Fibroblast of villous mesenchyme (primary cell): ENCODE measurements at regions not wholly inside any gene's neighbourhood (a gene's known extent, or its start where the extent isn't known, plus 50 kb on each side); places are given as distances from the start of the nearest gene placed in this dataset.

Source experiments
- DNase-seq: peaks from one replicate; pipeline ENCODE4 v3.0.0-alpha.2; 2010; ENCODE audit warnings: low read depth
- H3K4me3 ChIP-seq: 2 replicates; pipeline ENCODE4 v1.5.1; 2011; ENCODE audit warnings: low read depth, mild to moderate bottlenecking, low read length
- TF ChIP-seq, protein P1 (sequence below): IDR thresholded peaks from 2 replicates; pipeline ENCODE4 v1.5.1; 2012; ENCODE audit warnings: low read depth, mild to moderate bottlenecking, low read length; ENCODE audit not compliant: insufficient read depth

DNA sequence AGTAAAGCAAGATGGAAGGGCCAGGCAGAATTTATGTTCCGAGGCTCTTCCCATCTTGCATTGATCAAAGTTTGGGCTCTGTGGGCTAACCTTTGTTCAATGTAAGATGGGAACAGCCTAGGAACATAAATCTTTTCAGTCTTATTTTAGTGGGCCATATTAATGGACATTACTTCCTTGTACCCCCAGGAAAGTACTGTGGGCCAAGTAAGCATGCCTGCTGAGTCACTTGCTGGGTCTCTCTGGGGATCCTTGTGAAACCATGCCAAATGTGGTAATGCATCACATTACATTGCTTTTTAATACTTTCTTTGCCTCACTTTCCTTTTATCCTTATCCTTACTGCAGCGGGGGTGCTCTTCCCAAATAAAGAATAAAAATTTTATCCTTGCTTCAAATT is 349.5 kb upstream of the POU1F1 start:
- H3K4me3 ChIP-seq: no peak overlapping the region
- no peak for DNase-seq
- TF ChIP-seq, protein P1, sequence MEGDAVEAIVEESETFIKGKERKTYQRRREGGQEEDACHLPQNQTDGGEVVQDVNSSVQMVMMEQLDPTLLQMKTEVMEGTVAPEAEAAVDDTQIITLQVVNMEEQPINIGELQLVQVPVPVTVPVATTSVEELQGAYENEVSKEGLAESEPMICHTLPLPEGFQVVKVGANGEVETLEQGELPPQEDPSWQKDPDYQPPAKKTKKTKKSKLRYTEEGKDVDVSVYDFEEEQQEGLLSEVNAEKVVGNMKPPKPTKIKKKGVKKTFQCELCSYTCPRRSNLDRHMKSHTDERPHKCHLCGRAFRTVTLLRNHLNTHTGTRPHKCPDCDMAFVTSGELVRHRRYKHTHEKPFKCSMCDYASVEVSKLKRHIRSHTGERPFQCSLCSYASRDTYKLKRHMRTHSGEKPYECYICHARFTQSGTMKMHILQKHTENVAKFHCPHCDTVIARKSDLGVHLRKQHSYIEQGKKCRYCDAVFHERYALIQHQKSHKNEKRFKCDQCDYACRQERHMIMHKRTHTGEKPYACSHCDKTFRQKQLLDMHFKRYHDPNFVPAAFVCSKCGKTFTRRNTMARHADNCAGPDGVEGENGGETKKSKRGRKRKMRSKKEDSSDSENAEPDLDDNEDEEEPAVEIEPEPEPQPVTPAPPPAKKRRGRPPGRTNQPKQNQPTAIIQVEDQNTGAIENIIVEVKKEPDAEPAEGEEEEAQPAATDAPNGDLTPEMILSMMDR: no peak

DNA sequence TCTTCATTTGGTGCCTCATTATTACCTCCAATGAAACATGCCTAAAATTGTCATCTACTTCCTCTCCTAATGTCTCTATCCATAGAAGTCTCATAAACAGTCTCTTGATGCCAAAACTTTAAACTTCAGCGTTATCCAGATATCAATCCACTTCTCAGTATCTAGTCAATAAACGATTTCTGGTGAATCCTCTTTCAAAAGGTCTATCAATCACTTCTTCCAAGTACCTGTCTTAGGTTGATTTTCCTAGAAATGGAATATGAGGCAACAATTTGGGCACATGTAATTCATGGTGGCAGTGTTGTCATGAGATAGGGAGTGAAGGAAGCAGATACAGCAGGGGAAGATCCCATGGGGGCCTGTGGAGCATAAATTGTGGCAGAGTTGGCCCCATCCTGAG is 348.5 kb upstream of the POU1F1 start:
- TF ChIP-seq, protein P1: no peak

DNA sequence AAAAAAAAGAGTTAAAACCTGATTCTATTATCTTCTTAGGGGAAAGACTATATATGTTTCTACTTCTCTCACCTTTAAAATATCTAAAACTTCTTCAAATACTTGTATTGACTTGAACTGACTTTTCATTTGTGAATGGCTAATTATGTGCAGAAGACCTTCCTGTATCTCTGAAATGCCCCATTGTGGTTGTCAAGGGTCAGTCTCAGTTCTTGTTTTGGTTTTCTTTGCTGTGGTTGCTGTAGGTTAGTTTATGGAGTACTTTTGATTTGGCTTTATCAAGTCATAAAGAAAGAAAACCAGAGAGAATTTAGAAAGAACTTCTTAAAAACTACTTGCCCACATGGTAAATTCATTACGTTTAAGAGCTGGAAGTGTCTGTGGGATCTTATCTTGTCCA is 345.3 kb upstream of the POU1F1 start:
- TF ChIP-seq, protein P1: no peak
- no peak overlapping the region for H3K4me3 ChIP-seq

More for the DNA sequence above, 348.5 kb upstream of the POU1F1 start:
- DNase-seq: no peak
- no peak overlapping the region for H3K4me3 ChIP-seq

DNA sequence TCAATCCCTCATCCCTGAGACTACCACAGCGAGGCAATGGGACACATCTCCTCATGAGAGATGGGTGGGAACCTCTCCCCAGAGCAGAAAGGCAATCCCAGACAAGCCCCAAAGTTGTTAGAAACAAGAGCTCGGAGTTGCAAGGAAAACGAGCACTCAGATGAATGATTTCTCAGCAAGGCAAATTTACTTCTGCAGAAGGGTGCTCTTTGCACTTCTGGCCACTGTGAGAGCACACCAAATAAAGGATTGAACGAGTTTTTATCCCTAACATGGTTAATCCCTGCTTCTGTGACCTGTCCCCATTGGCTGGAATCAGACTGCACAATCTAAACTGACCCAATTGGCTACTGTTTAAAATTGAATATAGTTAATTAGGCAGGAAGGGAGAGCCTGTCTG is 339.1 kb upstream of the POU1F1 start:
- DNase-seq: no peak
- TF ChIP-seq, protein P1: no peak
- H3K4me3 ChIP-seq: no peak overlapping the region

More for the DNA sequence above, 345.3 kb upstream of the POU1F1 start:
- no peak for DNase-seq

DNA sequence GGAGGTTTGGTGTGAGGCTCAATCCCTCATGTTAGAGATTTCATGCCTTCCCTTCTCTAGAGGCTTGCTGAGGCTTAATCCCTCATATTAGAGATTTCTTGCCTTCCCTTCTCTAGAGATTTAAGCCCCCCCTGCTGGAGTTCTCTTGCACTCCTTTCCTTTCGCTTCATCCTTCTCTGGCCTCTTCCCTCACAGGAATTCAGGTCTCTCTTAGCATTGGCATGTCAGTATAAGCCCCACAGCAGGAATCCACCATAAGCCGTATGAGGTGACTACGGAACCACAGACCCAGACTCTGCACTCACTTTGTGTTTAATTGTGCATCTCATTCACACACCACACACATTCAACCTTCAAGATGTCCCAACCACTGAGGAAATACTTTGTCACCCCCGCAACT is 338.6 kb upstream of the POU1F1 start:
- DNase-seq: no peak
- TF ChIP-seq, protein P1: no peak
- H3K4me3 ChIP-seq: no peak overlapping the region

DNA sequence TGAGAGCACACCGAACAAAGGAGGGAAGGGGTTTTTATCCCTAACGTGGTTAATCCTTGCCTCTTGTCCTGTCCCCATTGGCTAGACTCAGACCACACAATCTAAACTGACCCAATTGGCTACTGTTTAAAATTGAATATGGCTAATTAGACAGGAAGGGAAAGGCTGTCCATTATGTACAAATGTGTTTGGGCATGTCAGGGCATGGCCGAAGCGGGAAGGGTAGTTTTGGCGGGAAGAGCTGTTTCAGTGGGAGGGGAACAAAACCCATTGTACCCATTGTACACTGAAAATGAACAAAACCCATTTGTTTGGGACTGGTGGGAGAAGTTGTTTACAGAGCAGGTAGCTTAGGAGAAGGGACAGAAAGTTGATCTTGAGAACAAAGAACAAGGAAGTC is 330.9 kb upstream of the POU1F1 start:
- no peak for DNase-seq
- H3K4me3 ChIP-seq: no peak overlapping the region
- TF ChIP-seq, protein P1: no peak

DNA sequence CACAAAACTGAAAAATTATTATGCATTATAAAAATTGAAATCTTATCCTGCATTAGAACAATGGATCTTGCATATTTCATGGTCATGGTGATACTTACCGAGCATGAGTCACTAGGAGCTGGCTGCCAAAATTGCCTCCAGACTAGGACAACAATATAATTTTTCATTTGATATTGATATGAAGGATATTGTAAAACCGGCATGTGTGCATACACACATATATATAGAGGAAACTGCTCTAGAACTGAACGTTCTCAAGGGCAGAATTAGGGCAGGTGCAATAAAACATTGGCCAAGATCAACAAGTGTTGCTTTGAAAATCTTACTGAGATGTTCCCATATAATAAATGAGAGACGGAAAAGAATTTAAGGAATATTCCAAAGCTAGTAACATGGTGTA is 319.4 kb upstream of the POU1F1 start:
- TF ChIP-seq, protein P1: no peak

More for the DNA sequence above, 319.4 kb upstream of the POU1F1 start:
- H3K4me3 ChIP-seq: no peak overlapping the region
- DNase-seq: no peak
